H4 (cell line): ENCODE measurements at regions not wholly inside any gene's neighbourhood (a gene's known extent, or its start where the extent isn't known, plus 50 kb on each side); places are given as distances from the start of the nearest gene placed in this dataset.
A peak's percentile ranks its signal among the peaks of the same experiment; 100 is the strongest.

Source experiments
- DNase-seq: peaks from one replicate; pipeline ENCODE4 v3.0.0-alpha.2; 2015; ENCODE audit warnings: low spot score

DNA sequence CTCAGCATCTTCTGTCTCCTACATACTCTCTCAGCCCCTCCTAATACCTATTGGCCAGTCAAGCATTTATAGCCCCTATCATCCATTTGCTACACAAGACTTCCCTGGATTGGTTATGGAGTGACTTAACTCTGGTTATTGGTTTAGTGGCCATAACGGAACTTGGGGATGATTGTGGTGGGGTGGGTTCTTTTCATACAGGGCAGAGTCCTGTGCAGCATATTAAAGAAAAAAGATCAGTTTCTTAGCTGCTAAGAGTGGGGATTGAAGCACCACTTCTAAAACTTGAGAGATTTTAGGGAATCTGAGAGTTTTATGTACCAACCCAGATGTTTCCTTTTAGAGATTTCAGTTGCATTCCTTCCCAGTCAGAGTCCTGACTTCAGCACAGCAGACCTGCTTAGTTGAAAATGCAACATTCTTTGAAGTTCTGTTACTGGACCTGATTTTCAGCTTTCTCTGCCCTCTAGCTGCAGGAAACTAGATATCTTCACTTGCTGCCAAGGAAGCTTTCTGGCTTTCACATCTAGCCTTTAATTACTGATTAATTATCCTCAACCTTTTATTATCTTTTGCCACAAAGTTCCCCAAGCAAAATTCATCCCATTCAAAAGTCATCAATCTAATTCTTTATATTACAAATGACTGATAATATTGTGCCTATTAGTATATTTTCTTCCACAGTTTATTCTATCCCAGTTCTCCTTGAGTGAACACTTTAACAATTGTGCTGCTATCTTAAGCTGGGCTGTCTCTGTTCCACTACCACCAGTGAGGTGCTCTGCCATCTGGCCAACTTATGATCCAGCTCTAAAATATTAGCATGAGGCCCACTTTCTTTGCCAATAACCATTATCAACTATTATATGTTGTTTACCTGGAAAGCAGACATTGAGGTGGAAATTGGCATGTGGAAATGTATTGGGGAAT is 906.0 kb upstream of the ALCAM start:
- peak; percentile 20 for DNase-seq

GRCh38 chr3:104461431-104461830 is 905.3 kb upstream of the ALCAM start:
- no peak for DNase-seq

DNA sequence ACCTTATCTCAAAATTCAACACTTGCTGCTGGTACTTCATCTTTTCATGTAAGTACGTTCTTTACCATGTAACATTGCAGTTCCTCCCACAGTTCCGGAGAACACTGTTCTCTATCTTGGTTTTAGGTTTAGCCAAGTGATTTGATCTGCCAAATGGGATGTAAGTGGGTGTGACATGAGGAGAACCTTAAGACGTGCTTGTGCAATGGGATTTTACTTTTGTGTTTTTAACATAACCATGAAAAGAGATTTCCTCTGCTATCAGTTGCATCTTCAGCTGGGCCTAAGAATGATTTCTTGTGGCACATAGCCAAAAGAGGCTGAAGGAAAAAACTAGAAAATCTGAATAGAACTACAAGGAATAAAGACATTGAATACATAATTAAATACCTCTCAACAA is 894.5 kb upstream of the ALCAM start:
- DNase-seq = no peak

- no peak for DNase-seq
Measured at GRCh38 chr3:104474011-104474410, 892.7 kb upstream of the ALCAM start.

DNA sequence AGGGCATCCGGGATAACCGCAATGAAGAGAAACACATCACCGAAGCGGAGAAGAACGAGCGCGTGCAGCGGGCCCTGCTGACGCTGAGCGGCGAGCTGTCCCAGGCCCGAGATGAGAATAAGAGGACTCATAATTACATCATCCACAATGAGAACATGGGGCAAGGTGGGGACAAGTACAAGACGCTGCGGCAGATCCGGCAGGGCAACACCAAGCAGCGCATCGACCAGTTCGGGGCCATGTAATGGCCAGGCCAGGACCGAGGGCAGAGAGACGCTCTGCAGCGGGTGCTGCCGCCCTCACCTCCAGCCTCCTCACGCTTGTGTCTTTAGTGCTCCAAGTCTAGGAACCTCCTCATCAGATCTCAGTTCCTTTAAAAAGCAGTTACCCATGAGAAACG is 863.7 kb upstream of the ALCAM start:
- no peak for DNase-seq

- DNase-seq = peak; percentile 5
Measured at GRCh38 chr3:104510131-104510849, 856.4 kb upstream of the ALCAM start.

- no peak for DNase-seq
Measured at GRCh38 chr3:104514371-104514770, 852.3 kb upstream of the ALCAM start.

DNA sequence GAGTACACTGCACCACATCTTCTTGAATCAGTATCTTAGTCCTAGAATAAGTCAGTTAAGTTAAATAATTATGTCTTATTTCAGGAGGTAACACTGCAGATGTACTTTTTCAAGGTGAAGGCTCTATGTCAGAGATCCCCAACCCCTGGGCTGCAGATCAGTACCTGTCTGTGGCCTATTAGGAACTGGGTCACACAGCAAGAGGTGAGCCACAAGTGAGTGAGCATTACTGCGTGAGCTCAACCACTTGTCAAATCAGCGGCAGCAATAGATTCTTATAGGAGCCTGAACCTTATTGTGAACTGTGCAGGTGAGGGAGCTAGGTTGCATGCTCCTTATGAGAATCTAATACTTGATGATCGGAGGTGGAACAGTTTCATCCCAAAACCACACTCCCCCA is 851.9 kb upstream of the ALCAM start:
- DNase-seq = no peak

DNA sequence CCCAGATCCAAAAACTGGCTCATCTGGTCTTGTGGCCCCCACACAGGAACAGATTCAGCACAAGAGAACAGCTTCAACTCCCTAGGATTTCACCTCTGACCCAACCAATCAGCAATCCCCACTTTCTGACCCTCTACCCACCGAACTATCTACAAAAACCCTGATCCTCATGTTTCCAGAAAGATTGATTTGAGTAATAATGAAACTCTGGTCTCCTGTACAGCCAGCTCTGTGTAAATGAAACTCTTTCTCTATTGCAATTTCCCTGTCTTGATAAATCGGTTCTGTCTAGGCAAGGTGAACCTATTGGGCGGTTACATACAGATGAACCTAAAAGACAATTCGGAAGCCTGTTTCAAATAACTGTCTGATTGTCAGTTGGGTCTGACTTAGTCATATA is 847.6 kb upstream of the ALCAM start:
- DNase-seq = no peak

- no peak for DNase-seq
Measured at GRCh38 chr3:104519468-104520227, 847.1 kb upstream of the ALCAM start.

DNA sequence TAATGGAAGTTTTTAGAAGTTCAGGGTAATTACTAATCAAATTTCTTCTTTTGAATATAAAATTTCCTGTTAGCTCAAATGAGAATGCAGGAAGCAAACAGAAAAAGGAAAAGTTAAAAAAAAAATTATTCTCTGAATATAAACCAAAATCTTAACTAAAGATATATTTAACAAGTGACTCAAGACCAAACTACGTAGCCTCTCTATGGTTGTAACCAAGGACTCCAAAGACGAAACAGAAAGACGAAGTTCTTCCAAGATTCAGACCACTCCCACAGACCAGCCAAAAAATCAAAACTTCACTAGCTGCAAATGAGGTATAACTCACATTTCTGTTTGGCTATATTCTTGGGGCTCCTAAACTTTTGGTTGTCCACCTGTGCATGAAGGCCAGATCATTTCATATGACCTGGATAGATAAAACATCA is 846.5 kb upstream of the ALCAM start:
- DNase-seq = no peak

DNA sequence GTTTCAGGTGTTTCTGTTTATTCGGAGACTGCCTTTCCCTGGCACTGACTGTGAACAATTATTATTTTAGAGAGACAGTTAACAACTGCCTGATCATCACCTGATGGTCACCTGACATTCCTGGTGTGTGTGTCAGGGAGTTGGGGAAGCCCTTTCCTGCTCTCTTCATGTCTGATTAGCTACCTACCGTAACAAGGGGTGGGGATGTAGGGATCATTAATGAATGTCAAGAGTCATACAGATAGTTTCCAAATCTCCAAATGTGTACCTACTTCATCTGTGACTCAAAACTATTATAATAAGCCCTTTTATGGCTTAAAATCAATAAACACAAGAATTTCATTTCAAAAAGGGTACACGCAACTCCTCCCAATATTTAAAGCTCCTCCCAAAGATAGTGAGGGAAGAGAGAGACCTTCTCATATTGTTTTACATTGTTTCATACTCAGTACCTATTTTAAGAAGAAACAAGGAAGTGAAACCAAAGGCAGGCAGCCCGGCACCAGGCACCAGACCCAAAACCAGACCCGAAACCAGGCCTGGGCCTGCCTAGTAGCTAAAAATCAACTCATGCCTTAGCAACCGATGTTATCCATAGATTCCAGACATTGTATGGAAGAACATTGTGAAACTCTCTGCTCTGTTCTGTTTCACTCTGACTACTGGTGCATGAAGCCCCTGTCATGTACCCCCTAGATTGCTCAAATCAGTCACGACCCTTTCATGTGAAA is 844.9 kb upstream of the ALCAM start:
- no peak for DNase-seq

GRCh38 chr3:104523136-104523535 is 843.6 kb upstream of the ALCAM start:
- DNase-seq = no peak

- no peak for DNase-seq
Measured at GRCh38 chr3:104526901-104527401, 839.8 kb upstream of the ALCAM start.

DNA sequence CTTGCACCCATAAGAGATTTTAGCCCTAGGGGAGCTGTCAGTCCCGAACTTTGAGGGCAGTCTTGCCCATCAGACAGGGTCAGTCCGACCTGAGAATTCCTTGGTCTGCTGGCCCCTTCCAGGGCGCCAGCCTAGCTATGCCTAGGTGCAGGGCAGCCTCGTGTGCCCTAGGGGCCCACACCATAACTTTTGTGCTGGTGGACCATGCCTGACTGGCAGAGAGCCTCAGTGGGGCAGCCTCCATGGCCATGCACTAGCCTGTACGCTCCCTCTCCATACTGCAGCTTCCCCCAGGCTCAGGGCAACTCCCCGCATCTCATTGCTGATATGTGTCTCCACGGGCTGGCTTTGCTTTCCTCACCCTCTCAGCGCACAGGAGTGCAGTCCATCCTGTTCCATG is 835.8 kb upstream of the ALCAM start:
- no peak for DNase-seq

DNA sequence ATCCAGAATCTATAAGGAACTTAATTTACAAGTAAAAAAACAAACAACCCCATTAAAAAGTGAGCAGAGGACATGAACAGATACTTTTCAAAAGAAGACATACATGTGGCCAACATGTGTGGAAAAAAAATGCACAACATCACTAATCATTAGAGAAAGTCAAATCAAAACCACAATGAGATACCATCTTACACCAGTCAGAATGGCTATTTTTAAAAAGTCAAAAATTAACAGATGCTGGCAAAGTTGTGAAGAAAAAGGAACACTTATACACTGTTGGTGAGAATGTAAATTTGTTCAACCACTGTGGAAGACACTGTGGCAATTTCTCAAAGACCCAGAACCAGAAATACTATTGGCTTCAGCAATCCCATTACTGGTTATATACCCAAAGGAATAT is 830.0 kb upstream of the ALCAM start:
- no peak for DNase-seq

GRCh38 chr3:104537323-104537722 is 829.4 kb upstream of the ALCAM start:
- no peak for DNase-seq

- DNase-seq = no peak
Measured at GRCh38 chr3:104546301-104546700, 820.4 kb upstream of the ALCAM start.

DNA sequence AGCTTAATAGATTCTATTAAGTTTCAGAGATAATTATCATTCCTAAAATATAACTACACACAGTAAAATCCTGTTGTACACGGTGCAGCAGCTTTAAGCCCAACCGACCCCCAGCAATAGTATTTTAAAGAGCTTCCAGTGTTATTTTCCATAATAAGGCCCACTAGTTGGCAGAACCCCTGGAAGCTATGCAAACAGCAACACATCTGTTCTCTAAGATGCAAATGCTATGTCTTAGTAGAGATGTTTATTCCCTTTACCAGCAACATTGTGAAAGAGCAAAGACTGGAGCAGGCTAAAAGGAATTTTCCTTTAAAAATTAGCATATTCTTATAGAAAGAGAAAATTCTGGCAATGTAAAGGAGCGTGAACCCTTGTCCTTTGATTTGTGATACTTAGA is 819.7 kb upstream of the ALCAM start:
- DNase-seq = no peak

GRCh38 chr3:104548401-104548800 is 818.3 kb upstream of the ALCAM start:
- DNase-seq = no peak

DNA sequence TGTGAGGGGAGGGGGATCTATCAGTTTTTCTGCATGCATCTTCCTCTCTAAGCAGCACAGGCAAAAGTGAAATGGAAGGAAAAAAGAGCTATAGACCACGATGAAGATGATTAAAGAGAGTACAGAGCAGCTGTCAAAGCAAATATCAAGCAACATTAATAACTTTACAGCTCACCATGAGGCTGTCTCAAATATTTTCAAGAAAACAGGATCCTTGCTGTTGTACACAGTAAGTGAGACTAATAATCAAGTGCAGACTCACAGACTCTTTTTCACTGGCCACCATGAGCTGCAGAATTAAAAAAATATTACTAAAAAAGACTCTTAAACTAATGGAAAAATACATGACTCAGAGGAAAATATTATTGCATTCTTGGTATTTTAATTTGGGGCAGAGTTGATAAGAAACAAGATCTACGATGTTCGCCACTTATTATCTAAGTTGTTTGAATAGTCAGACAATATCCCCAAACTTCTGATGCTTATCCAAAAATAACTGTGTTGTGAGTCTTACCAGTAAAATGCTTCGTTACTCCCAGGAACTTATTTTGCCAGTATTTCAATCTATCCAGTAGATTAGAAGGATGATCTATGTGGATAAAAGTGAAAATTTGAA is 817.5 kb upstream of the ALCAM start:
- no peak for DNase-seq
